ENCODE measurements at regions not wholly inside any gene's neighbourhood (a gene's known extent, or its start where the extent isn't known, plus 50 kb on each side); places are given as distances from the start of the nearest gene placed in this dataset.

GRCh38 chr21:39108291-39109162, 74.7 kb downstream of the PSMG1 start:
- TF ChIP-seq MAX (IDR thresholded peaks at IDR 0.05; ENCODE audit: low read depth, low read length) = no peak
- TF ChIP-seq CTCF (IDR thresholded peaks at IDR 0.05; ENCODE audit: low read depth, low read length) = no peak
- TF ChIP-seq MYC (IDR thresholded peaks at IDR 0.05; ENCODE audit: low read depth, low read length) = no peak
- no peak for TF ChIP-seq POLR2A (IDR thresholded peaks at IDR 0.05; ENCODE audit: extremely low read depth, insufficient read length)
- H3K4me3 ChIP-seq (ENCODE audit: low read depth, low read length) = no peak overlapping the region
- no peak for DNase-seq (ENCODE audit: low read depth)

GRCh38 chr21:39107739-39108138, 75.5 kb downstream of the PSMG1 start:
- no peak overlapping the region for H3K4me3 ChIP-seq (ENCODE audit: low read depth, low read length)
- DNase-seq (ENCODE audit: low read depth) = no peak
- TF ChIP-seq POLR2A (IDR thresholded peaks at IDR 0.05; ENCODE audit: extremely low read depth, insufficient read length) (no peak), CTCF (IDR thresholded peaks at IDR 0.05; ENCODE audit: low read depth, low read length) (no peak), MAX (IDR thresholded peaks at IDR 0.05; ENCODE audit: low read depth, low read length) (no peak), MYC (IDR thresholded peaks at IDR 0.05; ENCODE audit: low read depth, low read length) (no peak)

GRCh38 chr21:39106881-39107462, 76.3 kb downstream of the PSMG1 start:
- DNase-seq (ENCODE audit: low read depth) = no peak
- H3K4me3 ChIP-seq (ENCODE audit: low read depth, low read length) = no peak overlapping the region
- TF ChIP-seq MAX (IDR thresholded peaks at IDR 0.05; ENCODE audit: low read depth, low read length) (no peak), MYC (IDR thresholded peaks at IDR 0.05; ENCODE audit: low read depth, low read length) (no peak), POLR2A (IDR thresholded peaks at IDR 0.05; ENCODE audit: extremely low read depth, insufficient read length) (no peak), CTCF (IDR thresholded peaks at IDR 0.05; ENCODE audit: low read depth, low read length) (no peak)

GRCh38 chr21:39105836-39106235, 77.4 kb downstream of the PSMG1 start:
- no peak overlapping the region for H3K4me3 ChIP-seq (ENCODE audit: low read depth, low read length)
- no peak for DNase-seq (ENCODE audit: low read depth)
- TF ChIP-seq MYC (IDR thresholded peaks at IDR 0.05; ENCODE audit: low read depth, low read length) = no peak
- no peak for TF ChIP-seq MAX (IDR thresholded peaks at IDR 0.05; ENCODE audit: low read depth, low read length)
- TF ChIP-seq POLR2A (IDR thresholded peaks at IDR 0.05; ENCODE audit: extremely low read depth, insufficient read length) = no peak
- no peak for TF ChIP-seq CTCF (IDR thresholded peaks at IDR 0.05; ENCODE audit: low read depth, low read length)

GRCh38 chr21:39105341-39105765, 77.9 kb downstream of the PSMG1 start:
- DNase-seq (ENCODE audit: low read depth) = peak; percentile 72
- no peak overlapping the region for H3K4me3 ChIP-seq (ENCODE audit: low read depth, low read length)
- TF ChIP-seq MAX (IDR thresholded peaks at IDR 0.05; ENCODE audit: low read depth, low read length) (no peak), MYC (IDR thresholded peaks at IDR 0.05; ENCODE audit: low read depth, low read length) (no peak), POLR2A (IDR thresholded peaks at IDR 0.05; ENCODE audit: extremely low read depth, insufficient read length) (no peak), CTCF (IDR thresholded peaks at IDR 0.05; ENCODE audit: low read depth, low read length) (no peak)
